C1 segment of cervical spinal cord (tissue), 14 donors: ENCODE measurements at regions not wholly inside any gene's neighbourhood (a gene's known extent, or its start where the extent isn't known, plus 50 kb on each side); places are given as distances from the start of the nearest gene placed in this dataset.

Source experiments
- DNase-seq, 14 donors: peaks; one replicate each; lab custom pipeline; 2025; lab: John Stamatoyannopoulos, UW

GRCh38 chr22:48348855-48349254, 1478.8 kb downstream of the BRD1 start:
- DNase-seq, result no peak

- DNase-seq, result no peak
Measured at GRCh38 chr22:48347311-48347710, 1480.4 kb downstream of the BRD1 start.

DNA sequence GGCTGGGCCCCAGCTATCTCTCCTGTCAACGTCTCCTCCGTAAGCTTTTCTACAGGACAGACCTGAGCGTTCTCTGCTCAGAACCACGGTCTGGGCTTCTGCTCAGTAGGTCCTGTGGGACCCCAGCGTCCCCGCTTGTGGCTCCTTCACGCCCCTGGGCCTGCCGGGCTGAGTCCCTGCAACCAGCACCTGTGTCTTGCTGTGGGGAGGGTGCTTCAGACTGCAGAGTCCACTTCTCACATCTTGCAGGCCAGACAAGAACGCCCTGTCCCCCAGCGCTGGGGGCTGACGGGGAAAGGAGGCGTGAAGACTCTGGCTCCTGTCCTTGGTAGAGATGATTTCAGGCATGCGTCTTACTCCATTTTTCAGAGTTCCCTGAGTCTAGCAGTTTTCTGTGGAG, 1480.8 kb downstream of the BRD1 start:
- DNase-seq, result no peak

DNA sequence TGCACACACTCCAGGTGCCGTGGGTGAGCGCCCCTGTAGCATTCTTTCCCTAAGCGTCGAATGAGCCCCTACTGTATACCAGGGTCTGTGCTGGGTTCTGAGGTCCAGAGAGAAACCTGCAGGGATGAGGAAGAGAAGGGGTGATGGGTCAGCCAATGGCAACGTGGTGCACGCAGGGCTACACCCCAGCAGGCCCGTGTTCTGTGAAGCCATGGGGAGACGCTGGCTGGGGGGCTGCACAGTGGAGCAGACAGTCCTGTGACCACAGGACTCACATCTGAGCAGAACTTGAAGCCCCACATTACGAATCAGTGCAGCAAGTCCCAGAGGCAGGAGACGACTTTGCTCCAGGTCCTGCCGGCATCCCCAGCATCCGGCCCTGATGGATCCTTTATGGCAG, 1481.4 kb downstream of the BRD1 start:
- DNase-seq, result no peak

GRCh38 chr22:48345631-48346030, 1482.0 kb downstream of the BRD1 start:
- no peak for DNase-seq

GRCh38 chr22:48343461-48343860, 1484.2 kb downstream of the BRD1 start:
- DNase-seq, result peak in 1 of 14 donors; percentile 2

DNA sequence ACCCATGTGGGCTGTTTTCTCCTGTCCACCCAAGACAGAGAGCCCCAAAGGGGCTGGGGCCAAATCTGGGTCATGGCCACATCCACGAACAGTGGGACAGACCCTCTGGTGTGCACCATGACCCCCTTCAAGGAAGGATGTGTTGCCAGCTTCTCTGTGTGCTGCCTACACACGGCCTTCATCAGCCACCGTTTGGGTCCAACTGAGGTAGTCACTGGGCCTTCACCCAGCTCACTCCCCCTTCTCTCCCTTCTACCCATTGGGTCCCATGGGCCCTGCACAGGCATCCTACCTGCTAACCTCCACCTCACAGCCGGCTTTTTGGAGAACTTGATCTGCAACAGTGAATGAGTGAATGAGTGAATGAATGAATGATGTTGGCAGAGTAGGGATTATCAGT, 1484.9 kb downstream of the BRD1 start:
- DNase-seq, result no peak

DNA sequence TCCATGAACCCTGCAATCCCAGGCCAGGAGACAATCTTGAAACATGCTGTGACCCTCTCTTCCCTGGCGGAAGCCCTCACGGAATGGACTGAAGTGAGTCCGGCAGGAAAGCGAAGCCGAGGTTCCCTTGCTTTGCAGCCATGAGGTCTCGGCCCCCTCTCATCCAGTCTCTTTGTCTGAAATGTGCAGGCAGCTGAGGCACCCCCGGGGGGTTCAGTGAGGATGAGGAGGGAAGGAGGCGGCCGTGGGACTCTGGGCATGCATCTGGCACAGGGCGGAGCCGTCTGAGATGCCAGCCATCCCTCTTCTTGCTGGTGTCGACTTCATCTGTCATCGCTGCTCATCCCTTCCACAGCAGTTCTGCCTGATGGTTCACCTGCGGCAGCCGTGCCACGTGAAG, 1485.7 kb downstream of the BRD1 start:
- DNase-seq, result no peak

- DNase-seq, result no peak
Measured at GRCh38 chr22:48340727-48341709, 1486.7 kb downstream of the BRD1 start.

DNA sequence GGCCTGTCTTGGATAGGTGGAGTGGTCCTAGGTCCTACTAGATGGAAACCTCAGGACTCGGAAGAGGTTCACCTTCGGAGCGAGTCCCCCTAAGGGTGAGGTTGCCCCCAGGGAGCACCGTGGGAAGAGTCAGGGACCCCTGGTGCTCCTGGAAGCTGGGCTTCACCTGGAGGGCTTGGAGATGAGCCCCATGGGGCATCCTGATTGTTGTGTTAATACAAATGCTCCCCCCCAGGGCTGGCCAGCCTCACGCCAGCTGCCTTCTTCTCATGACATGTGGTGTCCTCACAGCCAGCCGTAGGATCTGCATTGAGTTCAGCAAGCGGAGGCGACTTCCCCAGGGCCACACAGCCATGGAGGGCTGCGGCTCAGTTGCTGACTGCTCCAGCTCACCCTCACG, 1487.5 kb downstream of the BRD1 start:
- DNase-seq, result no peak

DNA sequence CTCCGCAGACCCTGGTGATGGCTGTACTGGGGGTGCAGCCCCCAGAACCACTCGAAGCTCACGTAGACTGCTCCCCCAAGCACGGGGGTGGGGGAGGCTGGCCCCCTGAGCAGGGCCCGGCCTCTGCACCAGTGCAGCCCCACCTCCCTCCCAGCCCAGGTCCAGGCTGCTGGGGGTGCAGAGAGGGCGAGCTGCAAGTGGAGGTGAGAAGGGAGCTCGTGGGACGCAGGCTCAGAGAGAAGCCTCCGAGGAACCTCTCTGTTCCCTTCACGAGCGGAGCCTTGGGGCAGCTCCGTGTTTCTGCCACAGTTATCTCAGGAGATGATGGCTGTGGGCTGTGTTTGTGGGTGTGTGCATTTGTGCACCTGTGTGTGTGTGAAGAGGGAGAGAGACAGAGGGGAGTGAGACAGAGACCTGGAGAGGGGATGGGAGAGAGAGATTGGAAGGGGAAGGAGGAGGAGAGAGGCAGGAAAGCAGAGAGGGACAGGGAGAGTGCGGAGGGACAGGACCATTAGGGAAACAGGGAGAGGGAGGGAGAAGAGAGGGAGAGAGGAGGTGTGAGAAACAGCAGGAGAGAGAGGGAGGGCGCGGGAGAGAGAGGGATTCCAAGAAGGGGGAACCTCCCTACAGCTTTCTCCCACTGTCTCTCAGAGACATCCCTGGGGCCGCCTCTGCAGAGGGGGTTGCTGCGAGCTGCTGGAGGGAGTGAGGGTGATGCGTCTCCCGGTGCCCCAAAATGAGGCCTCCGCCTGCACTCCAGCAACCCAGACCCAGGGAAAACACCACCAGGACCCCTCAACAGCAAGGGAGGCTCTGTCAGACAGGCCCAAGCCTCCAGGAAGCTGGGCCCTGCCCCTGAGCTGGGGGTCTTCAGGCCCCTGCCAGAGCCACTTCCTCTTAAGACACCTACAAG, 1488.6 kb downstream of the BRD1 start:
- DNase-seq, result no peak

- DNase-seq, result no peak
Measured at GRCh38 chr22:48337957-48338792, 1489.5 kb downstream of the BRD1 start.

DNA sequence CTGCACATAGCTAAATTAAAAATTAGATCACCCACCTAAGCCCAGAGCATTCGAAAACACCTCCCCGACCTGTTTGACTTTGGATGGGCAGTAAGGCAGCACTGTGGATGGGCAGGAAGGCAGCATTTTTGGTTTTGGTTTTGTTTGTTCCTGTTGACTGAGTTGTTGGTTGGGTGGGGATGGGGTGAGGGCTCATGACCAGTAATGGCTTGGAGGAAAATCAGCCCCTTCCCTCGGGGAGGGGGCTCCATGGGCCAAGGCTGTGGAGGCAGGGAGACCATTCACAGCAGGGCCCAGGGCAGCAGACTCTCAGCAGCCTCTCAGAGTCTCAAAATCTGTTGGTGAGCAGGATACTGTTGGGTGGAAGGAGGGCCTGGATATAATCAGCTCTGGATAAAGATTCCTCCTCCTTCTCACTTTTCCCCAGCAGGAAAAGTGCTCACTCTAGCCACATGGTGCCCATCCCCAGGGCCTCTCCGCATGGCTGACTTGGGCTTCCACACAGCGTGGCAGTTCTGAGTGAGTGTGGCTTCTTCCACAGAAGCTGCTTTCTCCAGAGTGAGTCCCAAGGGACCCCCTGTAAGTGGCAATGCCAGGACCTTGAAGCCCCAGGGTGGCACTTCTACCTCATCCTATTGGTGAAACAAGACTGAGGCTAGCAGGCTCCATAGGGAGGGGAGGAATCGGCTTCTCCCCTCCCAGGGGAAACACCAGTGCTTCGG, 1491.2 kb downstream of the BRD1 start:
- no peak for DNase-seq

DNA sequence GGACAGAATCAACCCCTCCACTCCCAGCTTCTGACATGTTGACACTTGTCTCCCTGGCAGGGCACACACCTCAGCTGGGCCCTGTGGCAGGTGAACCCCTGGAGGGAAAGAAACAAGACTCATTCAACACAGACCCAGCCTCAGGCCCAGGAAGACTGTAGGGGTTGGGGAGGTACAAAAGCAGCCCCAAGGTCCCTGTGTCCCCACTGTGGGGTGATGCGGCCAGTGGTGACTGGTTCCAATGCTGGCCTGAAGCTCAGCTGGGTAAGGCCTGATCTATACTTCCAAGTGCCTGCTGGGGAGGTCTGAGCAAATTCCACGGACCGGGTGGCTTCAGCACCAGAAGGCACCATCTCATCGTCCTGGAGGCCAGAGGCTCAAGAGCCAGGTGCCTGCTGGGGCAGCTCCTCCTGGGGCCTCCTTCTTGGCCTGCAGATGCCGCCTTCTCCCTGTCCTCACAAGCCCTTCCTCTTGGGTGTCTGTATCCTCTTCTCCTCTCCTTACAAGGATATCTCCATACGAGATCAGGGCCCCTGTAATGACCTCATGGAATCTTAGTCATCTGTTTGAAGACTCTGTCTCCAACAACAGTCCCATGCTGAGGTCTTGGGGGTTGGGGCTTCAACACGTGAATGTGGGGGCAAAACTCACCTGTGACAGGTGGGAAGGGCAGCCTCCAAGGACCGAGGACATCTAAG, 1492.1 kb downstream of the BRD1 start:
- DNase-seq, result no peak

DNA sequence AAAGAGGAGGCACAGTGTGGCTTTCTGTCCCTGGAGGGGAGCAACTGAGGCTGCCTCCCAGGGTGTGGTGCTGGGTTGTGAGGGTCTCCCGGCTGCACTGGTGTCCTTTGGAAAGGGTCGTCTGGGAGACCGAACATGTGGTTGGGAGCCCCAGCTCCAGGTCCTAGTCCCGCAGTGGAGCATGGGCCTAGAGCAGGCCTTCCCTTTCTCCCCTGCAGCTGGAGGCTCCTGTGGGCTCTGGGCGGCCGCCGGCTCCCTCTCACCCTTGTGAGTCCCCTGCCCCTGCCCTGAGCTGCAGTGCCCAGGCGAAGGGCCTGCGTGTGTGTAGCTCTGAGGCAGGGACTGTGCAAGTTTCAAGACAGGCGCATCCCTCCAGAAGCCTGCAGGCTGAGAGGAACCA, 1492.7 kb downstream of the BRD1 start:
- DNase-seq, result no peak

- no peak for DNase-seq
Measured at GRCh38 chr22:48333816-48334735, 1493.6 kb downstream of the BRD1 start.

GRCh38 chr22:48333323-48333763, 1494.3 kb downstream of the BRD1 start:
- no peak for DNase-seq

DNA sequence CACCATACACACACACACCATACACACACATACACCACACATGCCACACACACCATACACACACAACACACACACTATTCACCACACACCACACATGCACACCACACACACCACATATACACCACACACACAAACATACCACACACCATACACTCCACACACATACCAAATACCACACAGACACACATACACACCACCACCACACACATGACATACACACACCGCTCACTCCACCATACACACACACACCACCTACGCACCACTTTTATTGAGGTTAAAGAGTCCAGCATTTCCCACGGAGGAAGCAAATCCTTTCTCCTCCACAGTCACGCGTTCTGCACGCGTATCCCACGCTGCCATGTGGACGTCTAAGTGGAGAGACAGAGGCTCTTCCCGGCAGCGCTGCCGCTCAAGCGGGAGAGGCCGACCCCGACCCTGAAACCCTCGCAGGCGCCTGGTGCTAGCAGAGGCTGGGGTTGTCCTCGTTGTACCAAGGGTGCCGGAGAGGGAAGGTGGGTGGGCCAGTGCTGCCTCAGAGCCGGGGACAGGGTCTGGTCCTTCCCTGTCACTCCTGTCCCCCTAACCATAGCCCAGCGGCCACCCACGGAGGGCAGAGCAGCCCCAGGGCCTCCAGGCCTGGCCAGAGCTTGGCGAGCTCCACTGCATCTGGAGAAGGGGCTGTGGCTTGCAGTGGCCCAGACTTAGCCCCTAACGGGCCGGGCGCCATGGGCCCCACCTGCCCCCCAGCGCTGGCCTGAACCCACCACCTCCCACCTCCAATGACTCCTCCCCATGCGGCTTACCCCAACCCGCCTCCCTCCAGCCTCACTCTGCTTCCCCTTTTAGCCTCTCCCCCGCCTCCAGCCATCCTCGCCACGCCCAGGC, 1495.0 kb downstream of the BRD1 start:
- DNase-seq, result no peak
